Naive B cell (primary cell): ENCODE measurements at regions not wholly inside any gene's neighbourhood (a gene's known extent, or its start where the extent isn't known, plus 50 kb on each side); places are given as distances from the start of the nearest gene placed in this dataset.
"Not testable (repeated sequence)": the region's sequence is repeated elsewhere in the genome, so short reads cannot be mapped to it uniquely, and the experiment has no call there.

Experiments used
- ATAC-seq, 2 donors: fragments of 150-1000 bp; cut with Tn5 transposase; 2 replicates each; pipeline ENCODE4 v1.10.0; 2021; ENCODE audit warnings: low read depth in 2 of 2, mild to moderate bottlenecking in 2 of 2, moderate library complexity in 2 of 2
- DNase-seq: peaks from one replicate; pipeline ENCODE4 v3.0.0; 2022
- H3K27ac Mint-ChIP-seq, 6 donors: one replicate each; pipeline ENCODE4 v1.8.0; 2020 to 2022; ENCODE audit warnings: mild to moderate bottlenecking in 6 of 6, mixed read lengths in 6 of 6, moderate library complexity in 5 of 6, inconsistent platforms in 2 of 6
- H3K27me3 Mint-ChIP-seq, 3 donors: one replicate each; pipeline ENCODE4 v1.8.0; 2021 to 2022; ENCODE audit warnings: mixed read lengths in 3 of 3, mild to moderate bottlenecking in 1 of 3
- H3K36me3 Mint-ChIP-seq, 2 donors: one replicate each; pipeline ENCODE4 v1.8.0; 2020 to 2022; ENCODE audit warnings: mixed read lengths in 2 of 2, inconsistent platforms in 1 of 2, mild to moderate bottlenecking in 1 of 2
- H3K4me1 Mint-ChIP-seq, 3 donors: one replicate each; pipeline ENCODE4 v1.8.0; 2020 to 2022; ENCODE audit warnings: mixed read lengths in 3 of 3, inconsistent platforms in 1 of 3, mild to moderate bottlenecking in 1 of 3, moderate library complexity in 1 of 3
- H3K4me3 Mint-ChIP-seq, 8 donors: one replicate each; pipeline ENCODE4 v1.8.0; 2020 to 2022; ENCODE audit warnings: mild to moderate bottlenecking in 8 of 8, mixed read lengths in 8 of 8, moderate library complexity in 8 of 8, inconsistent platforms in 2 of 8
- H3K9me3 Mint-ChIP-seq, 7 donors: one replicate each; pipeline ENCODE4 v1.8.0; 2020 to 2022; ENCODE audit warnings: mixed read lengths in 7 of 7, mild to moderate bottlenecking in 5 of 7, inconsistent platforms in 2 of 7, moderate library complexity in 1 of 7

GRCh38 chrX:2576793-2577192, 76.0 kb upstream of the DHRSX start:
- ATAC-seq (no peak), DNase-seq (no peak)
- Mint-ChIP-seq H3K9me3 (no peaks in the 10 kb centered on the region), H3K27ac (no peak overlapping the region), H3K27me3 (peaks cover 17 to 28% (median 19%) of the 10 kb centered on the region in 3 donors), H3K36me3 (no peaks in the 10 kb centered on the region), H3K4me3 (no peak overlapping the region), H3K4me1 (peaks cover 11 to 14% (median 12%) of the 10 kb centered on the region in 3 donors)

- Mint-ChIP-seq H3K4me1 (peaks cover 8 to 10% (median 9%) of the 10 kb centered on the region in 3 donors), H3K27ac (no peak overlapping the region), H3K27me3 (peaks cover 6 to 11% (median 10%) of the 10 kb centered on the region in 3 donors), H3K4me3 (no peak overlapping the region), H3K9me3 (peaks cover 0 to 7% (median 0%) of the 10 kb centered on the region in 7 donors), H3K36me3 (peaks cover 0 to 6% of the 10 kb centered on the region in 2 donors)
- DNase-seq (no peak), ATAC-seq (no peak)
Measured at GRCh38 chrX:2574271-2574670, 73.5 kb upstream of the DHRSX start.

- Mint-ChIP-seq H3K4me3 (no peak overlapping the region), H3K27me3 (no peaks in the 10 kb centered on the region), H3K36me3 (peaks cover 0 to 7% of the 10 kb centered on the region in 2 donors), H3K4me1 (no peaks in the 10 kb centered on the region), H3K27ac (no peak overlapping the region), H3K9me3 (peaks cover 0 to 9% (median 2%) of the 10 kb centered on the region in 7 donors)
- ATAC-seq (no peak), DNase-seq (no peak)
Measured at GRCh38 chrX:2572740-2573139, 72.0 kb upstream of the DHRSX start.

GRCh38 chrX:2568125-2568524, 67.3 kb upstream of the DHRSX start:
- peaks cover 0 to 7% (median 0%) of the 10 kb centered on the region in 3 donors for H3K27me3 Mint-ChIP-seq
- no peak overlapping the region for H3K4me3 Mint-ChIP-seq
- no peaks in the 10 kb centered on the region for H3K4me1 Mint-ChIP-seq
- no peak for ATAC-seq
- H3K36me3 Mint-ChIP-seq: peaks cover 0 to 7% of the 10 kb centered on the region in 2 donors
- H3K27ac Mint-ChIP-seq: no peak overlapping the region
- DNase-seq: no peak
- peaks cover 0 to 9% (median 2%) of the 10 kb centered on the region in 7 donors for H3K9me3 Mint-ChIP-seq

- Mint-ChIP-seq H3K9me3 (peaks cover 0 to 9% (median 2%) of the 10 kb centered on the region in 7 donors), H3K4me3 (no peak overlapping the region), H3K27me3 (peaks cover 0 to 7% (median 0%) of the 10 kb centered on the region in 3 donors), H3K36me3 (peaks cover 0 to 7% of the 10 kb centered on the region in 2 donors), H3K27ac (no peak overlapping the region), H3K4me1 (no peaks in the 10 kb centered on the region)
- ATAC-seq (no peak), DNase-seq (no peak)
Measured at GRCh38 chrX:2566055-2566454, 65.3 kb upstream of the DHRSX start.

GRCh38 chrX:2561456-2561855, 60.7 kb upstream of the DHRSX start:
- H3K27me3 Mint-ChIP-seq: peaks cover 21 to 37% (median 31%) of the 10 kb centered on the region in 3 donors
- H3K36me3 Mint-ChIP-seq: peaks cover 0 to 9% of the 10 kb centered on the region in 2 donors
- no peak overlapping the region for H3K4me3 Mint-ChIP-seq
- DNase-seq (no peak), ATAC-seq (peak in 1 of 2 donors; percentile 49)
- H3K27ac Mint-ChIP-seq: peak overlapping the region in 1 of 6 donors; percentile 47
- peaks cover 0 to 7% (median 0%) of the 10 kb centered on the region in 7 donors for H3K9me3 Mint-ChIP-seq
- H3K4me1 Mint-ChIP-seq: no peaks in the 10 kb centered on the region

- H3K27me3 Mint-ChIP-seq: peaks cover 33 to 49% (median 46%) of the 10 kb centered on the region in 3 donors
- ATAC-seq (no peak), DNase-seq (no peak)
- no peak overlapping the region for H3K4me3 Mint-ChIP-seq
- H3K36me3 Mint-ChIP-seq: peaks cover 7 to 16% of the 10 kb centered on the region in 2 donors
- no peak overlapping the region for H3K27ac Mint-ChIP-seq
- peaks cover 2 to 13% (median 3%) of the 10 kb centered on the region in 7 donors for H3K9me3 Mint-ChIP-seq
- no peaks in the 10 kb centered on the region for H3K4me1 Mint-ChIP-seq
Measured at GRCh38 chrX:2559124-2559523, 58.3 kb upstream of the DHRSX start.

GRCh38 chrX:2554891-2555290, 54.1 kb upstream of the DHRSX start:
- ATAC-seq: no peak
- DNase-seq: no peak
- Mint-ChIP-seq H3K4me1 (peaks cover 0 to 3% (median 0%) of the 10 kb centered on the region in 3 donors), H3K27me3 (peaks cover 35 to 58% (median 44%) of the 10 kb centered on the region in 3 donors), H3K9me3 (peaks cover 2 to 13% (median 3%) of the 10 kb centered on the region in 7 donors), H3K27ac (no peak overlapping the region), H3K36me3 (peaks cover 7 to 11% of the 10 kb centered on the region in 2 donors), H3K4me3 (no peak overlapping the region)

- not testable (repeated sequence) for H3K27ac Mint-ChIP-seq, DNase-seq, H3K4me1 Mint-ChIP-seq, H3K36me3 Mint-ChIP-seq, H3K4me3 Mint-ChIP-seq, ATAC-seq
- H3K9me3 Mint-ChIP-seq: peaks cover 0 to 13% (median 3%) of the 10 kb centered on the region in 7 donors
- peaks cover 30 to 59% (median 39%) of the 10 kb centered on the region in 3 donors for H3K27me3 Mint-ChIP-seq
Measured at GRCh38 chrX:2554066-2554465, 53.3 kb upstream of the DHRSX start.

GRCh38 chrX:2552621-2553201, 51.9 kb upstream of the DHRSX start:
- H3K4me3 Mint-ChIP-seq: no peak overlapping the region
- H3K27me3 Mint-ChIP-seq: peaks cover 29 to 49% (median 37%) of the 10 kb centered on the region in 3 donors
- no peak for DNase-seq
- ATAC-seq: no peak
- peaks cover 0 to 13% (median 3%) of the 10 kb centered on the region in 7 donors for H3K9me3 Mint-ChIP-seq
- peaks cover 0 to 3% (median 0%) of the 10 kb centered on the region in 3 donors for H3K4me1 Mint-ChIP-seq
- peaks cover 7 to 8% of the 10 kb centered on the region in 2 donors for H3K36me3 Mint-ChIP-seq
- no peak overlapping the region for H3K27ac Mint-ChIP-seq

GRCh38 chrX:2550328-2551020, 49.7 kb upstream of the DHRSX start:
- no peak for DNase-seq
- ATAC-seq: no peak
- peaks cover 4 to 24% (median 9%) of the 10 kb centered on the region in 7 donors for H3K9me3 Mint-ChIP-seq
- H3K4me1 Mint-ChIP-seq: peaks cover 0 to 3% (median 0%) of the 10 kb centered on the region in 3 donors
- H3K27ac Mint-ChIP-seq: peak overlapping the region in 1 of 6 donors; percentile 71
- H3K4me3 Mint-ChIP-seq: no peak overlapping the region
- peaks cover 20 to 42% (median 23%) of the 10 kb centered on the region in 3 donors for H3K27me3 Mint-ChIP-seq
- peaks cover 13 to 20% of the 10 kb centered on the region in 2 donors for H3K36me3 Mint-ChIP-seq
